Skin epidermis (tissue), 12 donors: ENCODE measurements at regions not wholly inside any gene's neighbourhood (a gene's known extent, or its start where the extent isn't known, plus 50 kb on each side); places are given as distances from the start of the nearest gene placed in this dataset.
"Not testable (repeated sequence)": the region's sequence is repeated elsewhere in the genome, so short reads cannot be mapped to it uniquely, and the experiment has no call there.

Source experiments
- H3K27ac ChIP-seq, 21 experiments: fragments of 200-600 bp; sonication (generic) in 11 of 21; one replicate each; pipeline ENCODE4 v1.5.0; 2020; ENCODE audit warnings: mild to moderate bottlenecking in 3 of 21, inconsistent platforms in 2 of 21, moderate library complexity in 2 of 21
- H3K4me3 ChIP-seq, 7 experiments: fragments of 200-600 bp; sonication (generic) in 2 of 7; one replicate each; pipeline ENCODE4 v1.5.0; 2020; ENCODE audit warnings: inconsistent platforms in 2 of 7, mild to moderate bottlenecking in 2 of 7, moderate library complexity in 1 of 7

DNA sequence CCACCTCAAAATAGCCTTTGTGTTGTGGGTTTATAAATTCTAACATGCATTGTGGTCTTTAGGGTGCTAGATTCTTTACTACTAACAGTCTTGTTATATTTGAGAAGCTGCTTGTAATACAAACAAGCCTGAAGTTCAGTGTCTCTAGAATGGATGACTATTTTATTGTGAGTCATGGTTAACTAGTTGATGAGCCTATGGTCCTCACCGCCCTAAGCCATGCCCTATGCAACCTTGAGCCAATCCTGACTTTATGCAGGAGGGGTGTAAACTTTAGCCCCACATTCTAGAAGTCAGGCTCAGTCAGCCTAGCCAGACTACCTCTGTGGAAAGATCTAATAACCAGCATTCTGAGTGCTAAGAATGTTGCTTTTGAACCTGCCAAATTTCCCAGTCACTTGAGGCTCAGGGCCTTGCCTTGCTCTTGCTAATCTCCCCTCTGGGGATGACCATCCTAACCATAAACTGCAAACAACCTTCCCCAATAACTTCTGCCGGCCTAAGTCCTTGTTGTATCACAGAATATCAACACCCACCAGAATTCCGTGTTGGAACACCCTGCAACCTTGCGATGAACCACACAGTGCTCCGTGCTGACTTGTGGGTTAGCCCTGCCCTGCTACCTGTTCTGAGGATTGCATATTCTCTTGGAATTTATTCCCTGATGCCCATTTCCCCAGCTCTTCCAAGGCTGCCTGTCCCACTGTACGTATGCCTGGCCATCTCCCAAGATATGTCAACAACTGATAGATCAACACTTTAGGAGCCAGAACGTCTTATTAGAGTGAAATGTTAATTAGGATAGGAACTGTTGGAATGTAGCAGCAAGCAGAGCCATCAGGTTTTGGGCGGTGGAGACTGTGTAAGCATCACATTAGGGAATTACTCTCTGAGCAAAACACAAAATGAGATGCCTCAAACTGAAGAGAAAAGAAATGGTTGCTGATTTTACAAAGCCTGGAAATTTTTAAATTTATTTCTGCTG lies 71.7 kb upstream of the CEP85L start:
- Histone ChIP-seq H3K4me3 (no peak overlapping the region), H3K27ac (no peak overlapping the region)

DNA sequence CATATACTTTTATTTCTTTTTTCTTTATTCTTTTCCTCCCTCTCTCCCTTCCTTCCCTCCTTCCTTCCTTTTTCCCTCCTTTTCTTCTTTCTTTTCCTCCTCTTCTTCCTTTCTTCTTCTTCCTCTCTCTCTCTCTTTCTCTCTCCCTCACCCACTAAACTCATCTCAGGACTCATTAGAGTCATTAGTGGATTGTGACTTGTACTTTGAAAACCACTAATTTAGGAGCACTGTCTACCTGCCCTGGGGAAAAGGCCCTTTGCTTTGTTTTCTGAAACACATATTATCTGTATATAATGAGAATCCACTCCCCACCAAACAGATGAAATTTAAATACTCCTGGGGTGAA lies 68.7 kb upstream of the CEP85L start:
- Histone ChIP-seq H3K27ac (peak overlapping the region in 1 of 21 experiments; percentile 1), H3K4me3 (no peak overlapping the region)

DNA sequence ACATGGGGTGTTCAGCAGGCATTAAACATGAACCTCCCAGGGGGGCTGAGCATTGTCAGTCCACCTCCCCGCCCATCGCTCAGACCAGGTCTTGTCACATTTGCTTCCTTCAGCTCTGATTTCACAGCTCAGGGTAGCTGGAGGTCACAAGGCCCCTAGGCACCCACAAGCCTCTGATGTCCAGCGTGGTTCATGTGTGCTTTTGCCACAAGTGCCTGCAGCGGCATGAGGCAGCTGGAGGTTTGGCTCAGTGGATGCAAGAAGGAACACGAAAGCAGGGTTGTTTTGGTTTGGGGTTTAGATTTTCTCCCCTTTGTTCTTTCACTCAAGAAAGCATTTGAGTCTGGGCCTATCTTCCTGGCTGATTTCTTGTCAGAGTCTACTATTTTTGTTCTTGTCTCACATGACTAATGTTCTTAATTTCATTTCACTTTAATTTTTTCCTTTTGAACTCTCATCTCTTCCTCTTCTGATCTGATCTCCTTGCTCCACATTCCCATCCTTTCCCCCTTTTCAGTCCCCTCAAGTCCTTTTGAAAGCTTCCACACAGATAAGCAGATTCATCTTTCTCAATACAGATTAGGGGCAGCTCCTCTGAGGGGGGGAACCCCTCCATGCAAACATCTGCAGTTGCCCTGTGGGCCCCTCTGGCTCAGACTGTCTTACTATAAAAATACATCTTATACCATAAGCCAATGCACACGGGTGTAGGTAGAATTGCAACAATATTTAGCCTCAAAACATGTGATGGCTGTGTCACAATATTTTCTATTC lies 68.1 kb upstream of the CEP85L start:
- no peak overlapping the region for H3K4me3 ChIP-seq
- peak overlapping the region in 3 of 21 experiments; percentile 1 to 36 (median 33) for H3K27ac ChIP-seq

DNA sequence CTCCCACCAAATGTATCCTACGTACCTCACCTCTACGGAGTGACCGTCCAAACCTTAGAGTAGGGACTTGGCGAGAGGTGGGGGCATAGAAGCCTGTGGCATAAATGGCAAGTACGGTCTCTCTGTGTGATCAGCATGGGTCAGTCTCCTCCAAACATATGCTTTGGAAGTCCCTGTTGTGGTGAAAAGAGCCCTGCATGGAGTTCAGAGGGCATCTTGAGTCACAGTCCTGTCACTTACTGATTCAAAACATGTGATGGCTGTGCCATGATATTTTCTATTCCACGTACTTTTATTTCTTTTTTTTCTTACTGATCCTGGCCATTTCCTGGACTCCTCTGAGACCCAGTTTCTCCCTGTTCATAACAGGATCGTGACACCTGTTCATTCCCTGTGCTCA lies 67.5 kb upstream of the CEP85L start:
- no peak overlapping the region for H3K4me3 ChIP-seq
- H3K27ac ChIP-seq: no peak overlapping the region

DNA sequence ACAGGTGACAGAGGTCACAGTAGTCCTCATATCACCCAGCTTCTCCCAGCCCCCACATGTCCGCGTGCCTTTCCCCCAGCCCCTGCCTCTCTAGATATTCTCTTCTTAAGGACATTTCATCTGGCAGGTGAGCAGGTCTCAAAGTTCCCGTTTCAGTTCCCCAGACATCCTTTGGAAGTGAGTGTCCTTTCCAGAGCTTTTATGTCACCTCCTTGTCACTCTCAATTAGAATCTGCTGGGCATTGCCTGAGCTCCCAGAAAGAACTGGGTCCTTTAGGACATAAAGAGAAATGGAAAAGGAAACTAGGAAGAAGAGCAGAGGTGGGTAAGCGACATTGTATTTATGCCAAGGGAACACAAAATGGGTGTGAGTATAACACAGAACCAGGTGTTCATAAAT lies 66.9 kb upstream of the CEP85L start:
- Histone ChIP-seq H3K4me3 (no peak overlapping the region), H3K27ac (no peak overlapping the region)

DNA sequence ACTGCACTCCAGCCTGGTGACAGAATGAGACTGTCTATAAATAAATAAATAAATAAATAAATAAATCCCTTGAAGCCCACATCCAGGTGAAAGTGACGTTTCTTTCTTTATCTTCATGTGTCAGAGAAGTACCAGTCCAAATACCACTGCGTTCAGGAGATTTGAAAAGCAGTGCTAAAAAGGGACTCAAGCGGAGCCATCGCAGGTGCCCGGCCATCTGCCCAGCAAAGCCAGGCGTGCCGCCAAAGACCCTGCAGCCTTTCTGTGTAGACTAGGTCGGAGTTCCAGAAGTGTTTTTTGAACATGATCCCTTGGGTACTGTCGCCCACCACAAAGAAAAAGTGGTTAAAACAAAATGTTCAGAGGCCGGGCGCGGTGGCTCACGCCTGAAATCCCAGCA lies 65.7 kb upstream of the CEP85L start:
- H3K27ac ChIP-seq: no peak overlapping the region
- no peak overlapping the region for H3K4me3 ChIP-seq

DNA sequence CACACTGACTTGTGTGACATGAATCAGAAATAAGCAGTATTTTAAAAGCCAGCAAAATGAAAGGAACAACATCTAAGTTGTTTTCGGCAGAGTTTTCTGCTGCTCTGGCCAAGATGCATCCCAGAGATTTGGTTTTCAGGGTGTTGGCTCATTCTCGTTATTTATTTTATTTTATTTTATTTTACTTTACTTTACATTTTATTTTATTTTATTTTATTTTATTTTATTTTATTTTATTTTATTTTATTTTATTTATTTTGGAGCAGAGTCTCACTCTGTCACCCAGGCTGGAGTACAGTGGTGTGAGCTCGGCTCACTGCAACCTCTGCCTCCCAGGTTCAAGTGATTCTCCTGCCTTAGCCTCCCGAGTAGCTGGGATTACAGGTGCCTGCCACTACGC lies 64.5 kb upstream of the CEP85L start:
- H3K4me3 ChIP-seq, H3K27ac ChIP-seq: not testable (repeated sequence)

DNA sequence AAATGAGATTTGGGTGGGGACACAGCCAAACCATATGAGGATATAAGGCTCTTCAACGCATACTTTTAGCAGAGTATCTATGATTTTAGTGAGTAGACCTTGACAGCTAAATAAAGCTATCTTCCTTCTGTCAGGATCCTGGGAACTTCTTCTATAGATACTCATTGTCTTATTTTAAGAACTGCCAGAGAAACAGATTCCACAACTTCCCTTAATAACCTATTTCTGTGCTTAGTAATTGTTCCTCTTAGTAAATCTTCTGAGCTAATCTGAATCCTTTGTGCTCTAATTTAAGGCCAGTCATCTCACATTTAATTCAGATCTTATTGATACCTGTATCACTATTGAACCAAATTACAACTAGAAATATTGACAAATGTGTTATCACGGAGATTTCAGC lies 64.0 kb upstream of the CEP85L start:
- Histone ChIP-seq H3K27ac (no peak overlapping the region), H3K4me3 (no peak overlapping the region)

DNA sequence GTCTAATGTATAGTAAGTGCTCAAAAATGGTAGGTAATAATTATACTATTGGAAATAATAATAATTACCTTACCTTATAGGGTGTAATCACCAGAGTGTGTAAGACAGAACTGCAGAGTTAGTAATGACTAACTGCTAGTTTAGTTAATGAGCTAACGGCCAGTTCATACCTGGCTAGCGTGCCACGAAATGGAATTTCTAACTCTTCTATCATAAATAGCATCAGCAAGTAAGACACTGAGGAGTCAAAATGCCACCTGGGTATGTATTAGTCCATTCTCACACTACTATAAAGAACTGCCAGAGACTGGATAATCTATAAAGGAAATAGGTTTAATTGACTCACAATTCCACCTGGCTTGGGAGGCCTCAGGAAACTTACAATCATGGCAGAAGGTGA lies 63.4 kb upstream of the CEP85L start:
- Histone ChIP-seq H3K4me3 (no peak overlapping the region), H3K27ac (no peak overlapping the region)

DNA sequence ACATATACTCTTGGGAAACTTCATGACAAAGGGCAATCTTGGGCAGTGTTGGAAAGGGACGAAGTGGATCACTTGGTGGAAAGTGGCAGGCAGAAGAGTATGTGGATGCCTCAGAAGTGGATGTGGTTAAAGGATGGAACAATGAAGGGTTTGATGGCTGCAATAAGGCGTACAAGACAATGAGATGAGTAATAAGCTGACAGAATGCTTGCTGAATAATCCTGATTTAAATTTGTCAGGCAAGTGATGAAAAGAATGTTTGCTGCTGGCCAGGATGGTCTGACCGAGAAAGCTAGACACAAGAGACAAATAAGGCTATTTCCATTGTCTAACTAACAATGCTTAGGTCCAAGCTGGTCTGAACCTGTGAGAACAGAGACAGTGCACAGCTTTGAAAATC lies 61.6 kb upstream of the CEP85L start:
- Histone ChIP-seq H3K4me3 (no peak overlapping the region), H3K27ac (no peak overlapping the region)

DNA sequence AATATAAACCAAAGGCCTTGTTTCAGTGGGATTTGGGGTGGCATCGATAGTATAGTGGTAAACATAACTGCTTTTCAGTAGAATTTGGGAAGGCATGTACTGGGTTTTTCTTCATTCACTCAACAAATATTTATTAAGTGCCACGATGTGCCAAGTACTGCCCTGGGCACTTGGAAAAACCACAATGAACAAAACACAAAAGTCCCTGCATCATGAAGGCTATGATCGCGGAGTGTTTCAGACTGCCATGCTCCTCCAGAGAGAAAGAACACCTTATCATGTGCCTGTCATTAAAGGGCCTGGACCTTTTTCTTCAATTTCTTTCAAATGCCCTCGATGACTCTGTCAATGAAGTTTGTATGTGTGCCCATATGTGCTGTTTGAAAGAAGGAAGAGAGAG lies 59.2 kb upstream of the CEP85L start:
- Histone ChIP-seq H3K4me3 (no peak overlapping the region), H3K27ac (peak overlapping the region in 6 of 21 experiments; percentile 18 to 88 (median 77))

DNA sequence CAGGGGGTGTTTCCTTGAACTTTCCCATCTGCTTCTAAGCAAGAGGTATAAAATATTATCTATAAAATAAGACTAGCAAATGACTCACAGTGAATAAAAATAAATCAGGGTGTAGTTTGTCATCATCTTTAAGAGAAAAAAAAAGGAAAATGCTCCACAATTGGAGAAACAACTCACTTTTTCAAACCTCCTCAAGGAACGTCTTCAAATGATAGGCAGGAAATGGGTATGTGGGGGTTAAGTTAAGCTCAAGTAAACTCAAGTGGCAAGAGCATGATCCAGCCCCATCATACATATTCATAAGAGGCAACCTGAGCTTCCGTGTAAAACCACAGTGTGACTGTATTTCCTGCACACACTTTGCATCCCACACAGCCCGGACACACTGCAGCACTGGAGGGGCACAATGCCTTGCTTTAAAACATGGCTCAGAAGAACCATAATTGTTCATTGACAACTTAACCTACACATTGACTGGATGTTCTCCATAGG lies 58.5 kb upstream of the CEP85L start:
- Histone ChIP-seq H3K27ac (peak overlapping the region in 15 of 21 experiments; percentile 31 to 88 (median 74)), H3K4me3 (peak overlapping the region; percentile 16 to 35 (median 24))

DNA sequence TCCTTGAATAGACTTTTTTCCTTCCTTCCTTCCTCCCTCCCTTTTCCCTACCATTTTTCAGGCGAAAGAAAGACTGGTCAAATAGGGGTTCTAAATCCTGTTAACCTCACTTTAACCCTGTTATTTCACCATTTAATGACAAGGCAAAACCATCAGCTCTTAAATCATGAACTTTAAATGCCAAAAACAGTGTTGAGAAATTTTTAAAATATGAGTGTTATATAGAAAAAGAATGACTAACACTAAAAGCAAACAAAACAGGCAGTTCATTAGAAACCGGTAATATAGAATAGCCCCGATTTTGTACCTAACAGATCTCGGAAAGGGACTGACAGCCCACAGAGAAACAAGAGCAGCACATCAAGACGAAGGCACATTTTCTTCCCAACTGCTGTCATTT lies 57.4 kb upstream of the CEP85L start:
- peak overlapping the region in 20 of 21 experiments; percentile 5 to 88 (median 68) for H3K27ac ChIP-seq
- H3K4me3 ChIP-seq: peak overlapping the region; percentile 16 to 35 (median 24)

DNA sequence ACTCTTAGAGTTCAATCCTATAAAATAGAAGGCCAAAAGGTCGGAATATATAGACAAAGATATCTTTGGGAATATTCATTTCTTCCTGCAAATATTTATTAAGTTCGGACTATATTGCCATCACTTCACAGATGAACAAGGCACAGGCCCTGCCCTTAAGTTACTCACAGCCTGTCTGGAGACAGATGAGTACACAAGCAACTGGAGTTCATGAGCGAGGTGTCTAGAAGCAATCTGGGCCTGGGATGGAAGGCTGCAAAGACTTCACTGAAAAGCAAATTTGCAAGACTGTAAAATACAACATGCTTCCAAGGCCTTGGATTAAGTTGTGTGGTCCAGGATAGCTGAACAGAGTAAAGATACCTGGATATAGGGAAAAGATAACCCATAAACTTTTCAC lies 56.7 kb upstream of the CEP85L start:
- Histone ChIP-seq H3K27ac (peak overlapping the region in 7 of 21 experiments; percentile 39 to 88 (median 74)), H3K4me3 (peak overlapping the region in 1 of 7 experiments; percentile 35)

DNA sequence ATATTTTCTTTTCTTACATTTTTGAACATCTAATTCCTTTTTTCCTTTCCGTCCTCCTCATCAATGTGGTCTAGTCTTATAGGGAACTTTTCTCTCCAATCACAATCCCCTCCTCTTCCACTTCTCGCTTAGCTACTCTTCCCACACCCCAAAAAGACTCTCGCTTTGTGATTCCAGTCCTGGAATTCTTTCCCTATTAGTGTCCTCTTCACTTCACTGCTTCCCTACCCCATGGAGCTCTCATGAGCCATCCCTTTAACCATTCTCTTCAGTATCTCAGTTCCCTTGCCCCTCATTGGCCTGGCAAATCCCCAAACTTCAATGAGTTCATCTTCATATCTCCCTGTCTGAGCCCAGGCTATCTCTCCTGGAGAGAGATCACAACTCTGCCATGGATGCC lies 55.3 kb upstream of the CEP85L start:
- H3K4me3 ChIP-seq: no peak overlapping the region
- peak overlapping the region in 2 of 21 experiments; percentile 14 to 19 for H3K27ac ChIP-seq

DNA sequence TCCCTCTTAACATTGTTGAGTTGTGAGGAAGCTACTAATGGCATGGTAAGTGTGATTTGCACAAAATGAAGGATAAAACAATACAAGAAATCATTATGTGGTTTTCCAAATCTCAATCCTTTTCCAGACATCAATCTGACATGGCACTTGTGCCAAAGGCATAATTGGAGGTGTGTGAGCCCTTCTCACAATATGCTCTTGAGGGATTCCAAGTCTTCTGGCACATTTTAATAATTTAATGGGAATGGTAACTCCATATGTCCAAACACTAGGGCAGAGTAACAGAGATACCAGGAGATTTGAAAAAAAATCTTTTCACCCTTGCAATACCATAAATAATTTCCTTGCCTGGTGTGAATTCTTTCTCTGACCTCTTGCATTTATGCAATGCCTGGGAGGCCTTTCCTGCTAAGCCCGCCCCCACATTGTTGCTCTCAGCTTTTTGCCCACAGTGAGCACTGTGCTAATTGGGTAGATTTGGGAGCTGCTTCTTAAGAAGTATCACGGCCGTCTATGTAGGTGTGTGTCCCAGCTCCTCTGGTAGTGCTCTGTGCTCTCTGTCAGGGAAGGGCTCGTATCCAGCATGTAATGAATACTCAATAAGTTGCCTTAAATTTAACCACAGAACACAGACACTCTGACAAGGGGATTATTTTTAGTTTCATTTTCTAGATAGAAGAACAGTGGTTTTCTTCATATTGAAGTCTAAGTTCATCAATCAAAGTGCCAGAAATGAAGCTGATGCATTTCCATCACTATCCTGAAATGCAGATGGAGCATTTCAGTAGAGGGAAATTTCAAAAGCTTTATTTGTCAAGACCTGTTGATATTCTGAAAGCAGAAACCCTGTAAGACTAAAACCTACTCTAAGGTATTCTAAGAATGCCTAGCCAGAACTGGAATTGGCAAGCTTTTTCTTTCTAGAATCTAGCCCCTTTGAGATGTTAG lies 54.4 kb upstream of the CEP85L start:
- Histone ChIP-seq H3K4me3 (no peak overlapping the region), H3K27ac (peak overlapping the region in 8 of 21 experiments; percentile 7 to 63 (median 26))

DNA sequence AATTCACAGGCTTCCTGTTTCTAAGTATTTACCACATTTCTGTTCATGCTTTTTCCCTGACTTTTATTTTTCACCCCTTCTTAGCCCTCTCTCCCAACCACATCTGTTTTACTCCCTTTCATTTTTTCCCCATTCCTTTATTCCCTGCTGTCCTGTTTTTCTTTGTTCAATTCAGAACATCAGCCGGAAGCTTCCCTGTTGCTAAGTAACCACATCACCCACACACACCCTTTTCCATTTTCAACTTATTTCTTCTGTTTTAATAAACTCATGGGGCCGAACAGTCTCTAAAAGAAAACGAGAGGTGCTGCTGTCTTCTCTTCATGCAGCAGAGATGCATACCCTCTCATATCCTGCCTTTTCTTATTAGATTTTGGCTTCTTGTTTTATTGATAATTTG lies 53.5 kb upstream of the CEP85L start:
- Histone ChIP-seq H3K27ac (peak overlapping the region in 1 of 21 experiments; percentile 19), H3K4me3 (no peak overlapping the region)

DNA sequence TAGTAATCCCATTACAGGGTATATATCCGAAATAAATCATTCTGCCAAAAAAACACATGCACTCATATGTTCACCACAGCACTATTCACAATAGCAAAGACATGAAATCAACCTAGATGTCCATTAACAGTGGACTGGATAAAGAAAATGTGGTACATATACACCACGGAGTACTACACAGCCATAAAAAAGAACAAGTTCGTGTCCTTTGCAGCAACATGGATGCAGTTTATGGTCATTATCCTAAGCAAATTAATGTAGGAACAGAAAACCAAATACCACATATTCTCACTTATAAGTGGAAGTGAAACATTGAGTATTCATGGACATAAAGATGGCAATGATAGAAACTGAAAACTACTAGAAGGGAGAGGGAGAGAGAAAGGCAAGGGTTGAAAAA lies 49.9 kb upstream of the CEP85L start:
- not testable (repeated sequence) for H3K4me3 ChIP-seq, H3K27ac ChIP-seq
